HUES64 (cell line): ENCODE measurements at regions not wholly inside any gene's neighbourhood (a gene's known extent, or its start where the extent isn't known, plus 50 kb on each side); places are given as distances from the start of the nearest gene placed in this dataset.
A peak's percentile ranks its signal among the peaks of the same experiment; 100 is the strongest.

Experiments used
- H3K27ac ChIP-seq: 2 replicates; pipeline ENCODE4 v1.7.0; 2013; ENCODE audit warnings: low read depth, low read length, inconsistent platforms
- H3K27me3 ChIP-seq: 2 replicates; pipeline ENCODE4 v1.6.1; 2013; ENCODE audit warnings: mild to moderate bottlenecking, low read length; ENCODE audit not compliant: insufficient read depth
- H3K36me3 ChIP-seq: 2 replicates; pipeline ENCODE4 v1.6.1; 2013; ENCODE audit warnings: mild to moderate bottlenecking, low read length; ENCODE audit not compliant: insufficient read depth
- H3K4me1 ChIP-seq: 2 replicates; pipeline ENCODE4 v1.6.1; 2013; ENCODE audit warnings: mild to moderate bottlenecking, low read length, moderate library complexity; ENCODE audit not compliant: insufficient read depth
- H3K4me3 ChIP-seq: 2 replicates; pipeline ENCODE4 v1.5.1; 2013; ENCODE audit warnings: mild to moderate bottlenecking, low read length, moderate library complexity
- H3K9ac ChIP-seq: 2 replicates; pipeline ENCODE4 v1.6.1; 2013; ENCODE audit warnings: mild to moderate bottlenecking, low read depth, low read length
- H3K9me3 ChIP-seq: 2 replicates; pipeline ENCODE4 v1.6.1; 2013; ENCODE audit warnings: low read depth, low read length; ENCODE audit not compliant: insufficient read depth
- whole genome bisulfite sequencing: fragments of 150-250, 120-280 bp; methylation state at CpG from one replicate; pipeline ENCODE4 v1.1.7; 2013; ENCODE audit warnings: missing lambda C conversion rate; 5-methylcytosine and 5-hydroxymethylcytosine counted together

GRCh38 chr21:31554511-31555022 lies 104.9 kb upstream of the SOD1 start:
- Histone ChIP-seq H3K27me3 (peaks cover 16% of the 10 kb centered on the region), H3K36me3 (no peaks in the 10 kb centered on the region), H3K4me1 (peaks cover 46% of the 10 kb centered on the region), H3K9ac (peak overlapping the region; percentile 77), H3K27ac (peak overlapping the region; percentile 92), H3K9me3 (no peaks in the 10 kb centered on the region), H3K4me3 (peak overlapping the region; percentile 71; the same call in 1 of the 2 replicates)
- 27% methylated on average over 6 of the region's 7 CpGs for WGBS

GRCh38 chr21:31553926-31554325 lies 105.6 kb upstream of the SOD1 start:
- peak overlapping the region; percentile 92 for H3K27ac ChIP-seq
- peaks cover 16% of the 10 kb centered on the region for H3K27me3 ChIP-seq
- H3K9ac ChIP-seq = peak overlapping the region; percentile 77; the same call in 1 of the 2 replicates
- peaks cover 49% of the 10 kb centered on the region for H3K4me1 ChIP-seq
- no peaks in the 10 kb centered on the region for H3K36me3 ChIP-seq
- H3K4me3 ChIP-seq = peak overlapping the region; percentile 71; the same call in 1 of the 2 replicates
- H3K9me3 ChIP-seq = no peaks in the 10 kb centered on the region
- 45% methylated on average over 4 of the region's 4 CpGs for WGBS

DNA sequence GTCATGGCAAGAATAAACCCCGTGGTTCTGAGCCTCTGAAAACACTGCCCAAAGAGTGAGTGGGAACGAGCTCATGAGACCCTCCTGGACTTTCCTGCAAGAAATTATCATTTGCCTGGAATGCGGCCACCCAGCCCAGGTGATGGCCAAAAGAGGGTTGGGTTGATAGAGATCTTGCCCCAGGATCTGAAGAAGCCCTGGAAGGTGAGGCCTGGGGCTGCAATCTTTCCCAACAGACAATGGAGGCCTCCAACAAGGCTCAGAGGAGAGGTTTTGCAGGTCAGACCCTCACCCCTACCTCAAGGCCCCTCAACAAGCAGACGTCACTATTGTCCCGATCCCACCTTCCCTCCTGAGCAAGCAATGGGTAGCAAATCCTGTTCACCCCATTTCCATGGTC lies 106.0 kb upstream of the SOD1 start:
- WGBS = 87% methylated on average over 5 of the region's 5 CpGs
- Histone ChIP-seq H3K4me3 (no peak overlapping the region; the same call in 1 of the 2 replicates), H3K27ac (peak overlapping the region; percentile 92)

DNA sequence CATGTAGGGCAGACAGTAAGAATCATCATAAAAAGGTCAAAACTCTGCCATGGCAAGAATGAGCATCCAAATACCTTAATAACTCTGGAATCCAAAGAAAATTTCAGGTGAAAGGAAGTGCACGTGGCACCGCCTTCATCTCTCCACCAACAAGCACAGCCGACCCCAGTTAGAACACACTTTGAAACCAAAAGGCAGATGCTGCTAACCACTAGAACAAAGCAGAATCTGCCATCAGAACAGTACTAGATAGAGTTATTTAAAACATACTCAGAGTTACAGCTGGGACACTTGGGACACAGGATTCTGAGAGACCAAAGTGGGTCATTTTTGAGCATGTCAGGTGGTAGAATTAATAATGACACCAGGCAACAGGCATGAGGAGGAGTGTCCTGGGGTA lies 106.7 kb upstream of the SOD1 start:
- no peak overlapping the region for H3K4me3 ChIP-seq
- H3K27me3 ChIP-seq = peaks cover 16% of the 10 kb centered on the region
- WGBS = 96% methylated on average over 3 of the region's 3 CpGs
- peaks cover 50% of the 10 kb centered on the region for H3K4me1 ChIP-seq
- no peaks in the 10 kb centered on the region for H3K36me3 ChIP-seq
- no peak overlapping the region for H3K9ac ChIP-seq
- H3K27ac ChIP-seq = no peak overlapping the region
- H3K9me3 ChIP-seq = no peaks in the 10 kb centered on the region

More for the DNA sequence above, 106.0 kb upstream of the SOD1 start:
- no peaks in the 10 kb centered on the region for H3K36me3 ChIP-seq
- peak overlapping the region; percentile 77; the same call in 1 of the 2 replicates for H3K9ac ChIP-seq
- no peaks in the 10 kb centered on the region for H3K9me3 ChIP-seq
- H3K4me1 ChIP-seq = peaks cover 50% of the 10 kb centered on the region
- peaks cover 16% of the 10 kb centered on the region for H3K27me3 ChIP-seq

DNA sequence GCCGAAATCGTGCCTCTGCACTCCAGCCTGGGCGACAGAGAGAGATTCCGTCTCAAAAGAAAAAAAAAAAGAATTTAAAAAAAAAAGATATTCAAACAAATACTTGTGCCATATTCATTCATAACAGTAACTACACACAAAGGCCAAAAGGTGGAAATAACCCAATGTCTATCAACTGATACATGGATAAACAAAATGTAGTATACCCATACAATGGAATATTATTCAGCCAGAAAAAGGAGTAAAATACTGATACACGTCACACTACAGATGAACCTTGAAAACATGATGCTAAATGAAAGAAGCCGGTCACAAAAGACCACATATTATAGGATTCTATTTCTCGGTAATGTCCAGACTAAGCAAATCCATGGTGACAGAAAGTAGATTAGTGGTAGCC lies 109.4 kb upstream of the SOD1 start:
- Histone ChIP-seq H3K9ac (no peak overlapping the region), H3K4me3 (no peak overlapping the region), H3K27me3 (no peaks in the 10 kb centered on the region), H3K27ac (no peak overlapping the region), H3K4me1 (peaks cover 53% of the 10 kb centered on the region), H3K9me3 (no peaks in the 10 kb centered on the region), H3K36me3 (no peaks in the 10 kb centered on the region)
- WGBS = 95% methylated on average over 6 of the region's 7 CpGs

GRCh38 chr21:31548688-31549087 lies 110.8 kb upstream of the SOD1 start:
- no peak overlapping the region for H3K9ac ChIP-seq
- H3K9me3 ChIP-seq = no peaks in the 10 kb centered on the region
- no peaks in the 10 kb centered on the region for H3K36me3 ChIP-seq
- H3K27me3 ChIP-seq = no peaks in the 10 kb centered on the region
- H3K4me3 ChIP-seq = no peak overlapping the region
- WGBS = 98% methylated on average over 3 of the region's 3 CpGs
- H3K27ac ChIP-seq = no peak overlapping the region
- H3K4me1 ChIP-seq = peaks cover 41% of the 10 kb centered on the region

DNA sequence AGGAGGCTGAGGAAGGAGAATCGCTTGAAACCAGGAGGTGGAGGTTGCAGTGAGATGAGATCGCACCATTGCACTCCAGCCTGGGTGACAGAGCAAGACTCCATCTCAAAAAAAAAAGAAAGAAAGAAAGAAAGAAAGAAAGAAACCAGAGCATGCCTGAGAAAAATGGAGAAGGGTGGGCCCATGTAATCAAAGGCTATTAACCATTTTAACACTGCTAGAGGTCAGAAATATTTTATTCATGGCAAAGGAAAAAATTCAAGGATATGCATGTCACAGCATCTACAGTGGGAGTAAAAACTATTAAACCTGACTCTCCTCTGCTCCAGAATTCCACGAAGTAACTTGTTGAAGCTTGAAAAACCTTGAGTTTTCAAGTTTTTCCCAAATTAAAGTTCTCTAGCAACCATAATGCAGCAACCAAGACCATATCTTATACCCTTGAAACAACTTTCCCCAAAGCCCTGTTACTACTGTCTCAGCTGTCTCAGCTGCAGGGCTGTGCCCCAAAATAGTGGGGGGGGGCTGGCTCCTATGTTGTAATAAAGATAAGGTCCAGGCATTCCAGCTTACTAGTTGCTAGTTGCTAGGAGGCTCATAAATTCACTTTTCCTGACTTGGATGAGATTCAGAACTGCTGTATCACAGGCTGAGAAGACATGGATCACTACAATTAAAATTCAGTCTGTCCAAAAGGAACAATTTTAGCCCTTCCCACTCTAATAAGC lies 112.9 kb upstream of the SOD1 start:
- WGBS = 93% methylated on average over 3 of the region's 3 CpGs
- 0 out of 2 replicates have a peak overlapping the region, but pooled peaks have one; percentile 1 for H3K27ac ChIP-seq

GRCh38 chr21:31545036-31545435 lies 114.5 kb upstream of the SOD1 start:
- Histone ChIP-seq H3K4me1 (peaks cover 34% of the 10 kb centered on the region), H3K9me3 (no peaks in the 10 kb centered on the region), H3K36me3 (no peaks in the 10 kb centered on the region; the same call in 1 of the 2 replicates), H3K27ac (0 out of 2 replicates have a peak overlapping the region, but pooled peaks have one; percentile 48), H3K27me3 (no peaks in the 10 kb centered on the region), H3K9ac (no peak overlapping the region), H3K4me3 (no peak overlapping the region)
- WGBS = 65% methylated on average over 1 of the region's 1 CpG

More for the DNA sequence above, 112.9 kb upstream of the SOD1 start:
- Histone ChIP-seq H3K9ac (no peak overlapping the region), H3K27me3 (no peaks in the 10 kb centered on the region), H3K36me3 (no peaks in the 10 kb centered on the region; the same call in 1 of the 2 replicates), H3K4me1 (peaks cover 34% of the 10 kb centered on the region), H3K9me3 (no peaks in the 10 kb centered on the region), H3K4me3 (no peak overlapping the region)

DNA sequence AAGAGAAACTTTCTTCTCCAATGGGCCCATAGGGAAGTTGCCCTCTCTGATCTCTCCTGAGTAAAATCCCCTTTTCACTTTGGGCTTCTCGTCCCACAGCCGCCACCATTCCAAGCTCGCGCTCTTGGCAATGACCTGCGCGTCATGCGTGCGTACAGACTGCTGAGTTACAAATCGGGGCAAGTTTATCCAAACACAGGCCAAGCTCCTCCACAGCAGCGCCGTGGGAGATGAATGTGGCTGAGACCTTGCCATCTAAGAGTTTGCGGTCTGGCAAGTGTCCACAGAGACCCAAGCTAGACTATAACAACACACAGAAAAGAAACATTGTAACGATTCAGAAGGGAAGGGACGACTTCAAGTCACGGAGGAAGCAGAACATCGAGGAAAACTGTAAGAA lies 116.3 kb upstream of the SOD1 start:
- Histone ChIP-seq H3K4me1 (peaks cover 30% of the 10 kb centered on the region), H3K9ac (no peak overlapping the region), H3K27ac (no peak overlapping the region), H3K36me3 (no peaks in the 10 kb centered on the region; the same call in 1 of the 2 replicates), H3K27me3 (no peaks in the 10 kb centered on the region), H3K9me3 (no peaks in the 10 kb centered on the region), H3K4me3 (no peak overlapping the region)
- WGBS = 96% methylated on average over 16 of the region's 16 CpGs

GRCh38 chr21:31538816-31539215 lies 120.7 kb upstream of the SOD1 start:
- H3K27me3 ChIP-seq = no peaks in the 10 kb centered on the region
- H3K9ac ChIP-seq = no peak overlapping the region
- 88% methylated on average over 10 of the region's 10 CpGs for WGBS
- H3K4me1 ChIP-seq = peaks cover 3% of the 10 kb centered on the region; the same call in 1 of the 2 replicates
- H3K27ac ChIP-seq = no peak overlapping the region
- no peak overlapping the region for H3K4me3 ChIP-seq
- no peaks in the 10 kb centered on the region for H3K9me3 ChIP-seq
- no peaks in the 10 kb centered on the region; the same call in 1 of the 2 replicates for H3K36me3 ChIP-seq

DNA sequence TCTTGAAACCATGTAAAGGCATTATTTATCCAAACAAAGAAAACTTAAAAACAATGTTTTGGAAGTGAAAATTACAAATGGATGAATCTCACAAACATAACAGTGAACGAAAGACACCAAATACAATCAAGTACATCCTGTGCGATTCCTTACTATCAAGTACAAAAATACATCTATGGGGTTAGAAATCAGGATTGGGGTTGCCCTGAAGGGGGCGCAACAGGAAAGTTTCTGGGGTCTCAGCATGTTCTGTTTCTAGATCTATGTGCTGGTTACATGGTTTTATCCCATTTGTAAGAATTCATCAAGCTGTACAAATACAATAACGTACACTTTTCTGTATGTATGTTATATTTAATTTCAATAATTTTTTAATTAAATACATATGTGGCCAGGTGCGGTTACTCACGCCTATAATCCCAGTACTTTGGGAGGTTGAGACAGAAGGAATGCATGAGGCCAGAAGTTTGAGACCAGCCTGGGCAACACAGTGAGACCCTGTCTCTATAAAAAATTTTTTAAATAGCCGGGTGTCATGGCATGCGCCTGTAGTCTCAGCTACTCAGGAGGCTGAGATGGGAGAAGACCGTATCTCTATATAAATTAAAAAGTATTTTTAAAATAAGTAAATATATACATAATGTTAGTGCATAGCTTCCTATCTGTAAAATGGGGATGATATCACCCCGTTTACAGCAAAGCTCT lies 121.5 kb upstream of the SOD1 start:
- H3K27me3 ChIP-seq = no peaks in the 10 kb centered on the region
- no peaks in the 10 kb centered on the region for H3K9me3 ChIP-seq
- H3K27ac ChIP-seq = no peak overlapping the region
- H3K36me3 ChIP-seq = no peaks in the 10 kb centered on the region; the same call in 1 of the 2 replicates
- H3K4me3 ChIP-seq = no peak overlapping the region
- 87% methylated on average over 6 of the region's 10 CpGs for WGBS
- no peak overlapping the region for H3K9ac ChIP-seq
- H3K4me1 ChIP-seq = no peaks in the 10 kb centered on the region
